RWPE1 (cell line): ENCODE measurements at regions not wholly inside any gene's neighbourhood (a gene's known extent, or its start where the extent isn't known, plus 50 kb on each side); places are given as distances from the start of the nearest gene placed in this dataset.
A peak's percentile ranks its signal among the peaks of the same experiment; 100 is the strongest.
"Not testable (repeated sequence)": the region's sequence is repeated elsewhere in the genome, so short reads cannot be mapped to it uniquely, and the experiment has no call there.

ENCODE experiments used
- CTCF ChIA-PET: fragments of 350-600 bp; sonication (Branson Sonifier 250); formaldehyde crosslinking; extraction: SDS; loops from one replicate; lab custom pipeline; 2021; lab: Yijun Ruan, JAX
- POLR2A ChIA-PET: fragments of 400-600 bp; formaldehyde crosslinking; extraction: SDS; loops from one replicate; lab custom pipeline; 2020; ENCODE audit warnings: antibody characterized with exemption; ENCODE audit not compliant: low non-redundant PET; lab: Yijun Ruan, JAX
- DNase-seq: peaks from one replicate; pipeline ENCODE4 v3.0.0; 2012; ENCODE audit warnings: low spot score
- H3K27ac ChIP-seq: fragments of 450-650 bp; 2 replicates; pipeline ENCODE4 v1.5.1; 2017
- TF ChIP-seq, protein P1 (sequence below): fragments of 450-650 bp; conservative IDR thresholded peaks from 2 replicates; pipeline ENCODE4 v1.5.1; 2017; ENCODE audit warnings: low read depth, mild to moderate bottlenecking

DNA sequence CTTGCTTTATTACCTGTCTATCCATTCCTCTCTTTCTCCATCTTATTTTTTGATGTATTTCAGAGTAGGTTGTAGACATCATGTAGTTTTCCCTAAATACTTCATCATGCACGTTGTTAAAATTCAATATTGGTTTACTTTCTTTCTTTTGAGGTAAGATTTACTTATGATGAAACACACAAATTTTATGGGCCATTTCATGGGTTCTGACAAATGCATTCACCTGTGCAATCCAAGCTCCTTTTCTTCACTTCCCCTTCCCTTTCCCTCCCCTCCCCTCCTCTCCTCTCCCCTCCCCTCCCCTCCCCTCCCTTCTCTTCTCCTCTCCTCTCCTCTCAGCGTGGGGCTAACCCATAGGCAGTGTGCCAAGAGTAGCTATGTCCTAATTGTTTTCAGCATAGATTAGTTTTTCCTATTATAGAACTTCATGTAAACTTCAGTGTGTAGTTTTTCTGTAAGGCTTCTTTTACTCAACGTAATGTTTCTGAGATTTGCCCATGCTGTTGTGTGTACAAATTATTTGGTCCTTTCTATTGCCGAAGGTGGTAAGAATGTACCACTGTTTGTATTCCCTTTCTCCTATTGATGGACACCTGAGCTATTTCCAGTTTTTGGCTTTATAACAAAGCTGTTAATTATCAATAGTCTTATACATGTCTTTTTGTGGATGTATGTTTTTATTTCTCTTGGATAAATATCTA lies 92.9 kb upstream of the CLINT1 start:
- TF ChIP-seq, protein P1, sequence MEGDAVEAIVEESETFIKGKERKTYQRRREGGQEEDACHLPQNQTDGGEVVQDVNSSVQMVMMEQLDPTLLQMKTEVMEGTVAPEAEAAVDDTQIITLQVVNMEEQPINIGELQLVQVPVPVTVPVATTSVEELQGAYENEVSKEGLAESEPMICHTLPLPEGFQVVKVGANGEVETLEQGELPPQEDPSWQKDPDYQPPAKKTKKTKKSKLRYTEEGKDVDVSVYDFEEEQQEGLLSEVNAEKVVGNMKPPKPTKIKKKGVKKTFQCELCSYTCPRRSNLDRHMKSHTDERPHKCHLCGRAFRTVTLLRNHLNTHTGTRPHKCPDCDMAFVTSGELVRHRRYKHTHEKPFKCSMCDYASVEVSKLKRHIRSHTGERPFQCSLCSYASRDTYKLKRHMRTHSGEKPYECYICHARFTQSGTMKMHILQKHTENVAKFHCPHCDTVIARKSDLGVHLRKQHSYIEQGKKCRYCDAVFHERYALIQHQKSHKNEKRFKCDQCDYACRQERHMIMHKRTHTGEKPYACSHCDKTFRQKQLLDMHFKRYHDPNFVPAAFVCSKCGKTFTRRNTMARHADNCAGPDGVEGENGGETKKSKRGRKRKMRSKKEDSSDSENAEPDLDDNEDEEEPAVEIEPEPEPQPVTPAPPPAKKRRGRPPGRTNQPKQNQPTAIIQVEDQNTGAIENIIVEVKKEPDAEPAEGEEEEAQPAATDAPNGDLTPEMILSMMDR, result no peak
- ChIA-PET POLR2A (no interaction called here), CTCF (interaction anchor here (0.6 to 1.7 kb wide), 7 partner anchors 43 to 1058 kb away, joined by 3 to 6 read pairs (median 4); no protein-coding TSS in a partner anchor)
- no peak for DNase-seq
- H3K27ac ChIP-seq, result no peak overlapping the region

- TF ChIP-seq, protein P1, result no peak
- CTCF ChIA-PET, result interaction anchor here (0.6 to 2.5 kb wide), 9 partner anchors 11 to 135 kb away, joined by 3 to 23 read pairs (median 5); no protein-coding TSS in a partner anchor
- no peak overlapping the region for H3K27ac ChIP-seq
- DNase-seq, result no peak
- POLR2A ChIA-PET, result no interaction called here
Measured at GRCh38 chr5:157949520-157949919, 90.6 kb upstream of the CLINT1 start.

DNA sequence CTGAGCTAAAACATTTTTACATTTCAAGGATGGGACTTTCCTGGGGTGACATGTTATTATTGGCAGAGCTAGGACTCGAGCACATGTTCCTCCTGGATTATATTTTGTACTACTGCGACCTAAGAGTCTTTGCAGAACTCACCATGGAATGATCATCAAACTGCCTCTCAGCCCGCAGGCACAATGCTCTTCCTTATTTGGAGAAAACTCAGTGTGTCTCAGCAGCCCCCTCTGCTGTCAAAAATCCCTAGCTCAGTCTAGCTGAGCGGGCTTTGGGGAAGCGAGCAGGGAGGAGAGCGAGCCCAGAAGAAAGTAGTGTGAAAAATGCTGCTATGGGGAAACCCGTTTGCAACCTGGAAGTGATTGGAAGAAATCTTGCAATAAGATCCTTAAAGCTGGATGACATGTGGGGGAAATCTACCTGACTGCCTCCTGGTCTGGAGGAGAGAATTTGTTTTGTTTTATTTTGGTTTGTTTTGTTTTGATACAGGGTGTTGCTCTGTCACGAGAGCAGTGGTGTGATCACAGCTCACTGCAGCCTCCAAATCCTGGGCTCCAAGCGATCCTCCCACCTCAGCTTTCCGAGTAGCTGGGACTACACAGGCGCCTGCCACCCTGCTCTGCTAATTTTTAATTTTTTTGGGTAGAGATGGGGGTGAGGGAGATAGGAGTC lies 89.9 kb upstream of the CLINT1 start:
- CTCF ChIA-PET, result interaction anchor here (0.6 to 2.5 kb wide), 18 partner anchors 10 to 177 kb away, joined by 3 to 23 read pairs (median 4); no protein-coding TSS in a partner anchor

GRCh38 chr5:157947156-157947555 lies 88.2 kb upstream of the CLINT1 start:
- POLR2A ChIA-PET, result no interaction called here
- H3K27ac ChIP-seq, result no peak overlapping the region
- no peak for DNase-seq
- TF ChIP-seq, protein P1, result no peak
- CTCF ChIA-PET, result no interaction called here

More for the DNA sequence above, 89.9 kb upstream of the CLINT1 start:
- peak; percentile 89 for DNase-seq
- TF ChIP-seq, protein P1, result peak; percentile 94
- POLR2A ChIA-PET, result no interaction called here
- H3K27ac ChIP-seq, result no peak overlapping the region

GRCh38 chr5:157945822-157946221 lies 86.9 kb upstream of the CLINT1 start:
- DNase-seq, H3K27ac ChIP-seq, POLR2A ChIA-PET: not testable (repeated sequence)
- CTCF ChIA-PET, result interaction anchor here (0.6 to 0.7 kb wide), 3 partner anchors 9 to 163 kb away, joined by 4 to 7 read pairs (median 5); no protein-coding TSS in a partner anchor

- POLR2A ChIA-PET, result no interaction called here
- H3K27ac ChIP-seq, result no peak overlapping the region
- CTCF ChIA-PET, result interaction anchor here (0.5 to 0.6 kb wide), 4 partner anchors 30 to 152 kb away, joined by 3 to 4 read pairs (median 4); no protein-coding TSS in a partner anchor
- no peak for DNase-seq
- TF ChIP-seq, protein P1, result no peak
Measured at GRCh38 chr5:157944938-157945337, 86.0 kb upstream of the CLINT1 start.
